K562 (cell line): ENCODE measurements at regions not wholly inside any gene's neighbourhood (a gene's known extent, or its start where the extent isn't known, plus 50 kb on each side); places are given as distances from the start of the nearest gene placed in this dataset.
A peak's percentile ranks its signal among the peaks of the same experiment; 100 is the strongest.

Experiments
- ATAC-seq: fragments of 200-7000 bp; cut with Tn5 transposase; 3 replicates; pipeline ENCODE4 v1.9.1; 2020; ENCODE audit warnings: moderate library complexity
- BruUV-seq: library from RNA; stranded (reverse); fragments of 400-500 nt; replicated peaks from 2 replicates; lab custom pipeline; 2021; lab: Mats Ljungman, UMichigan
- CTCF ChIA-PET: fragments of 300-600 bp; formaldehyde crosslinking; extraction: SDS; loops from one replicate; lab custom pipeline; 2021; ENCODE audit warnings: low intra/inter-chr PET ratio; lab: Yijun Ruan, JAX
- POLR2A ChIA-PET: fragments of 300-600, 350-650 bp; sonication (Branson Sonifier 250); formaldehyde crosslinking; extraction: SDS; loops from one replicate; lab custom pipeline; 2021; ENCODE audit warnings: antibody characterized with exemption, inconsistent platforms; lab: Yijun Ruan, JAX
- DNase-seq, 4 experiments: peaks; one replicate each; pipeline versions ENCODE4 v3.0.0 to v3.0.0-alpha.2; 2011 to 2018; ENCODE audit warnings: low spot score in 3 of 4, mixed read lengths in 3 of 4; ENCODE audit errors: extremely low read depth in 1 of 4
- FAIRE-seq: peaks from 2 replicates; lab custom pipeline; 2011; peaks lifted over from hg19 to GRCh38; lab: Jason Lieb, UNC
- H2AFZ ChIP-seq: 2 replicates; pipeline ENCODE4 v1.6.0; 2011; ENCODE audit warnings: low read depth, low read length, control low read depth, inconsistent platforms
- H3K27ac ChIP-seq: fragments of 200-600 bp; 3 replicates; pipeline ENCODE4 v1.8.0; 2011; ENCODE audit warnings: low read depth, mild to moderate bottlenecking, control low read depth, inconsistent platforms, low read length, moderate library complexity, mixed read lengths; ENCODE audit errors: extremely low read depth
- H3K27me3 ChIP-seq, 2 experiments: fragments of 300-600 bp in 1 of 2; 2 replicates in 1 of 2; 3 replicates in 1 of 2; pipeline versions ENCODE4 v1.6.0 to v1.8.0; 2011; ENCODE audit warnings: inconsistent platforms in 2 of 2, low read length in 2 of 2, mild to moderate bottlenecking in 1 of 2, mixed read lengths in 1 of 2, moderate library complexity in 1 of 2; ENCODE audit not compliant: control insufficient read depth in 2 of 2, insufficient read depth in 2 of 2
- H3K36me3 ChIP-seq: fragments of 300-600 bp; 3 replicates; pipeline ENCODE4 v1.8.0; 2011; ENCODE audit warnings: mild to moderate bottlenecking, low read length, inconsistent platforms; ENCODE audit not compliant: control insufficient read depth, insufficient read depth
- H3K4me1 ChIP-seq, 2 experiments: fragments of 200-600 bp in 1 of 2; replicated peaks in 1 of 2; 2 replicates in 1 of 2; 3 replicates in 1 of 2; pipeline versions ENCODE4 v1.5.1 to v1.8.0; 2011; ENCODE audit warnings: inconsistent platforms in 2 of 2, low read length in 2 of 2, mild to moderate bottlenecking in 1 of 2, mixed read lengths in 1 of 2, moderate library complexity in 1 of 2; ENCODE audit not compliant: control insufficient read depth in 2 of 2, insufficient read depth in 2 of 2
- H3K4me2 ChIP-seq: 2 replicates; pipeline ENCODE4 v1.6.1; 2011; ENCODE audit warnings: low read length, control low read depth, inconsistent platforms, mixed read lengths; ENCODE audit not compliant: insufficient read depth
- H3K4me3 ChIP-seq: fragments of 200-600 bp; sonication (generic), shearing (Covaris generic); 2 replicates; pipeline ENCODE4 v1.5.1; 2016; ENCODE audit warnings: control low read depth, inconsistent platforms
- H3K79me2 ChIP-seq: fragments of 200-600 bp; 3 replicates; pipeline ENCODE4 v1.8.0; 2011; ENCODE audit warnings: low read length, inconsistent platforms; ENCODE audit not compliant: control insufficient read depth, insufficient read depth
- H3K9ac ChIP-seq, 2 experiments: 2 replicates each; pipeline versions ENCODE4 v1.6.0 to v1.6.1; 2011; ENCODE audit warnings: low read depth in 2 of 2, low read length in 2 of 2, control low read depth in 1 of 2, inconsistent platforms in 1 of 2, mild to moderate bottlenecking in 1 of 2, mixed read lengths in 1 of 2; ENCODE audit not compliant: insufficient read depth in 1 of 2
- H3K9me1 ChIP-seq: one replicate; pipeline ENCODE4 v1.6.0; 2011; ENCODE audit warnings: inconsistent platforms, mild to moderate bottlenecking, low read length, moderate library complexity; ENCODE audit not compliant: control insufficient read depth, insufficient read depth
- H3K9me3 ChIP-seq: replicated peaks from 2 replicates; pipeline ENCODE4 v1.5.1; 2011; ENCODE audit warnings: low read depth, low read length, inconsistent platforms; ENCODE audit not compliant: control insufficient read depth, insufficient read depth
- H4K20me1 ChIP-seq: replicated peaks from 2 replicates; pipeline ENCODE4 v1.6.1; 2011; ENCODE audit warnings: low read length, inconsistent platforms, mixed read lengths; ENCODE audit not compliant: control insufficient read depth, insufficient read depth
- NFIC ChIP-seq: fragments of 450-650 bp; IDR thresholded peaks from 2 replicates; pipeline ENCODE4 v1.6.1; 2017; ENCODE audit warnings: mild to moderate bottlenecking, inconsistent platforms
- NFIX ChIP-seq: fragments of 250-450 bp; sonication (Bioruptor Pico); IDR thresholded peaks from 2 replicates; pipeline ENCODE4 v1.4.0; 2020; ENCODE audit warnings: low read depth, mild to moderate bottlenecking, moderate library complexity
- WGBS: fragments of 100-300 bp; shearing (Covaris generic); methylation state at CpG from one replicate; pipeline ENCODE4 v1.1.6; 2016; ENCODE audit warnings: low coverage, mixed read lengths; ENCODE audit not compliant: insufficient coverage; ENCODE audit errors: missing lambda C conversion rate; 5-methylcytosine and 5-hydroxymethylcytosine counted together
- in situ Hi-C: fragments of 300-500 bp; cut with MboI; formaldehyde crosslinking; loops from 4 replicates; pipeline ENCODE4 v1.15.0; 2018; ENCODE audit warnings: inconsistent platforms, mixed read lengths
- intact Hi-C: fragments of 100-400 bp; cut with micrococcal nuclease; formaldehyde crosslinking; loops from 2 replicates; pipeline ENCODE4 v1.14.2; 2022
- TF ChIP-seq, protein P1 (sequence below): fragments of 150-350 bp; conservative IDR thresholded peaks from 2 replicates; pipeline ENCODE4 v1.6.1; 2014; ENCODE audit warnings: low read length

GRCh38 chr15:62240121-62241096 is 75.3 kb upstream of the C2CD4B start:
- TF ChIP-seq, protein P1, sequence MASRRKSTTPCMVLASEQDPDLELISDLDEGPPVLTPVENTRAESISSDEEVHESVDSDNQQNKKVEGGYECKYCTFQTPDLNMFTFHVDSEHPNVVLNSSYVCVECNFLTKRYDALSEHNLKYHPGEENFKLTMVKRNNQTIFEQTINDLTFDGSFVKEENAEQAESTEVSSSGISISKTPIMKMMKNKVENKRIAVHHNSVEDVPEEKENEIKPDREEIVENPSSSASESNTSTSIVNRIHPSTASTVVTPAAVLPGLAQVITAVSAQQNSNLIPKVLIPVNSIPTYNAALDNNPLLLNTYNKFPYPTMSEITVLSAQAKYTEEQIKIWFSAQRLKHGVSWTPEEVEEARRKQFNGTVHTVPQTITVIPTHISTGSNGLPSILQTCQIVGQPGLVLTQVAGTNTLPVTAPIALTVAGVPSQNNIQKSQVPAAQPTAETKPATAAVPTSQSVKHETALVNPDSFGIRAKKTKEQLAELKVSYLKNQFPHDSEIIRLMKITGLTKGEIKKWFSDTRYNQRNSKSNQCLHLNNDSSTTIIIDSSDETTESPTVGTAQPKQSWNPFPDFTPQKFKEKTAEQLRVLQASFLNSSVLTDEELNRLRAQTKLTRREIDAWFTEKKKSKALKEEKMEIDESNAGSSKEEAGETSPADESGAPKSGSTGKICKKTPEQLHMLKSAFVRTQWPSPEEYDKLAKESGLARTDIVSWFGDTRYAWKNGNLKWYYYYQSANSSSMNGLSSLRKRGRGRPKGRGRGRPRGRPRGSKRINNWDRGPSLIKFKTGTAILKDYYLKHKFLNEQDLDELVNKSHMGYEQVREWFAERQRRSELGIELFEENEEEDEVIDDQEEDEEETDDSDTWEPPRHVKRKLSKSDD = no peak
- TF ChIP-seq NFIX (CRISPR knock-in tag) (peak; percentile 53), NFIC (peak; percentile 80)
- H3K27me3 ChIP-seq = peaks cover 0 to 8% of the 10 kb centered on the region in 2 experiments; a peak in 1 of 5 replicates
- DNase-seq = no peak
- H3K9me3 ChIP-seq = no peaks in the 10 kb centered on the region
- no peaks in the 10 kb centered on the region for H3K9me1 ChIP-seq
- no peak overlapping the region for H3K4me3 ChIP-seq
- intact Hi-C loops = loop anchor here (10.0 kb wide), 1 partner anchor 156 kb away; no protein-coding TSS in a partner anchor
- H3K9ac ChIP-seq = no peak overlapping the region
- POLR2A ChIA-PET = interaction anchor here (0.8 to 1.1 kb wide), 2 partner anchors 14 to 19 kb away, joined by 3 read pairs; no protein-coding TSS in a partner anchor
- no peak overlapping the region for H3K27ac ChIP-seq
- no peaks in the 10 kb centered on the region for H3K36me3 ChIP-seq
- CTCF ChIA-PET = no interaction called here
- in situ Hi-C loops = no loop called here
- BruUV-seq = no TSS peak
- no peak overlapping the region for H2AFZ ChIP-seq
- no peak for ATAC-seq
- WGBS = 1% methylated on average over 5 of the region's 5 CpGs
- H3K4me2 ChIP-seq = no peak overlapping the region
- H3K4me1 ChIP-seq = no peaks in the 10 kb centered on the region
- no peak for FAIRE-seq
- no peaks in the 10 kb centered on the region for H3K79me2 ChIP-seq
- H4K20me1 ChIP-seq = no peaks in the 10 kb centered on the region
